GM19239 (cell line): ENCODE measurements at regions not wholly inside any gene's neighbourhood (a gene's known extent, or its start where the extent isn't known, plus 50 kb on each side); places are given as distances from the start of the nearest gene placed in this dataset.
"Not testable (repeated sequence)": the region's sequence is repeated elsewhere in the genome, so short reads cannot be mapped to it uniquely, and the experiment has no call there.

Source experiments
- DNase-seq: peaks from one replicate; pipeline ENCODE4 v3.0.0; 2011; ENCODE audit warnings: low spot score; ENCODE audit not compliant: insufficient read length
- FAIRE-seq: peaks from 2 replicates; lab custom pipeline; 2011; peaks lifted over from hg19 to GRCh38; lab: Jason Lieb, UNC

DNA sequence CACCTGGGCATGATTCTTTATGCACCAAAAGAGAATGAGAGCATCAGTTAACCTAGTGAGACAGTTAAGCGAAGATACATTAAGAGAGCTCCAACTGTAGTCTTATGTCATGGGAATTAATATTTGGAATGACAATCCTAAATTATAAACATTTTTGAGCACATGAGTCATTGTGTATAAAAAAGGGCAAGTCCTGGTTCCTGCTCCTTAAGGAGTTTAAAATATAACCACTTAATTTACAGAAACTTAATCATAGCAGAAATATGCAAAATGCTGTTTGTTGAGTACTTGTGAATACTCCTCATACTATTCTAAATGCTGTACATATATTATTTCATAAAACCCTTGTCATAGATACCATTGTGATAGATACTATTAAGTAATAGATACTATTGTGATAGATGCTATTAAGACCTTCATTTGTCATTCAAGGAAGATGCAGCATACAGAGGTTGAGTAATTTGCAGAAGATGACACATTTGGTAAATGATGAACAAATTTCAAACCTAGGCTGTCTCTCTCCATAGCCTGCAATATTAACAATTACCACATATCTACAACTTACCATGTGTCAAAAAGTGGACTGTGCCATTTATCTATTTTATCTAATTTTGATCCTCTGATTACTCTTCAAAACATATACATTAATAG is 301.0 kb downstream of the TBC1D4 start:
- DNase-seq (no peak), FAIRE-seq (no peak)

DNA sequence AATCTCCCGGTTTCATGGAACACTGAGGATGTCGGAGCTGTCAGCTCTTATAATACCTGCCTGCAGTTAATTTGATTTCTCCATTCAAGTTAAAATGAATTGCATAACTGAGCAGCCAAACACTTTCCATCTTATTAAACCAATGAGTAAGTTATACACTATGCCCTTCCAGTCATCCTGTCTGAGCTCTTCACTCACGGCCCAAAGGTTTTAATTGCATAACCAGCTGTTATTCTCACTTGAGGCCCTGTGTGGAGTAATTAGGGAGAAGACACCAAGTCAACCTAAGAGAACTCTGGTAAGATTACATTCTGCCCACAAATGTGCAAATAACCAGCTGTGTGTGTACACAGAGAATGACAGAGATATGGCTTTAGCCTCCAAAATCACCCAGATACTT is 303.5 kb downstream of the TBC1D4 start:
- FAIRE-seq (no peak), DNase-seq (no peak)

DNA sequence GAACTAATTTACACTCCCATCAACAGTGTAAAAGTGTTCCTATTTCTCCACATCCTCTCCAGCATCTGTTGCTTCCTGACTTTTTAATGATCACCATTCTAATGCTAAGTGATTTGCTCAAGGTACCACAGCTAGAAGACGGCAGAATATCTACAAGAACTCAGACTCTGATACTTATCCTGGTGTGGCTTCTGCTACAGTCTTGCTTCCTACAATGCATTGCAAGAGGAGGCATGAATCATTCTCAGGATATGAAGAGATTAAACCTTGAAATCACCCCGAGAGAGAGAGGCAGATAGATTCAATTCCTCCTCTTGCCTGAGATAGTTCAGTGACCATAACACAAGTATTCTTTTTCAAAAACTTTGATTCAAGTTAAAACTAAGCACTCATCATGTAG is 306.4 kb downstream of the TBC1D4 start:
- FAIRE-seq, result no peak
- no peak for DNase-seq

DNA sequence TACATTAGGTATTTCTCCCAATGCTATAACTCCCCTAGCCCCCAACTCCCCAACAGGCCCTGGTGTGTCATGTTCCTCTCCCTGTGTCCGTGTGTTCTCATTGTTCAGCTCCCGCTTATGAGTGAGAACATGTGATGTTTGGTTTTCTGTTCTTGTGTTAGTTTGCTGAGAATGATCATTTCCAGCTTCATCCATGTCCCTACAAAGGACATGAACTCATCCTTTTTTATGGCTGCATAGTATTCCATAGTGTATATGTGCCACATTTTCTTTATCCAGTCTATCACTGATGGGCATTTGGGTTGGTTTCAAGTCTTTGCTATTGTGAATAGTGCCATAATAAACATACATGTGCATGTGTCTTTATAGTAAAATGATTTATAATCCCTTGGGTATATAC is 306.9 kb downstream of the TBC1D4 start:
- FAIRE-seq, DNase-seq: not testable (repeated sequence)

DNA sequence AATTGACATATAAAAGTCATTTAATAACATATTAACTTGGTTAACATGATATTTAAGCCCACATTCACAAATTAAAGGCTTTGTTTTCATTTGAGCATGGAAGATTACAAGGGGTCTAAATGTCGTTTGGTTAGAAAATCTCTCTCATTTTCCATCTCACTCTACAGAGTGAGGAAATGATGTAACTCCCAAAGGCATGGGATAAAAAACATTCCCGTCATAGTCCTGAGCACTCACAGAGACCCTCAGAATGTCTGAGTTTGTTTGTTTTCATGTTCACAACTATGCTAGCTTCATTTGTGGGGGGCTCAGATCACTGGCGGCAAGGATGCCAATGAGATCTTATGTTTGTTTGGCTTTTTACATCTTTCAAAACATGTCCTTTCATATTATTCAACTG is 307.5 kb downstream of the TBC1D4 start:
- DNase-seq (no peak), FAIRE-seq (no peak)

DNA sequence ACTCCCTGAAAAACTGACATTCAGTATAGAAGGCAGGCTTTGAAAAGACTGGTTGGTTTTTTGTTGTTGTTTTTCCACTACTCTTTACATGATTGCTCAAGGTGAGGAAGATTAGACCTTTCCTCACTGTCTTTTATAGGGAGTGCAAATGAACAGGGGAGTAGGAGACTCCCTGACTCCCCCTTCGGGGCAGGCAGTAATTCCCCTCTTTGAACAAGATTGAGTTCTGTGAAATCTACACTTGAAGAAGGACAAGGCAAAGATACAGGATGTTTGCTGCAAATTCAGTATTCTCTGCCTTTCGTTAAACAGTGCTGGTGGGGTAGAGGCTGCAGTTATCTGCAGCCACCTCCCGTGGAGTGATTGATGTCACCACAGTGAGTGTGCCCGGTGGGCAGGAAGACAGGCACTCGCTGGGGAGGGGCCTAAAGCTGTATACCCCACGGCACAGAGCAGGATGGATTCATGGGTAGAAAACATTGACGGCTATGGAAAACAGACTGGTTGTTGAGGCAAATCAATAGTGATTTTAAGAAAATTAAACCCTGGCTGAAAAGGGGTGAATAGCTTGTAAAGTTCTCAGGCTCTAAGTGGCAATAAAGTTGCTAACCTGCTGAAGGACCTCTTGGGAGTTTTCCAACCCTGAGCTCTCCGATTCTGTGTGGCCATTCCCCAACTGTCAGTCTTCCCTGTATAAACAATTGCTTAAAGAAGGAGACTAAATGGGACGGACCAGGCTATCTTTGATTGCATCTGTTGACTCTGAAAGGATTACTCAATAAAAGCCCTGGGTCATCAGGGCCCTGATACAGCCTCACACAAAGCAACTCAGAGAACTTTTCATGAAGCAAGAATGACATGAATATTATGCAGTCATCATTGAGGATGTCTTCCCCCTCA is 308.3 kb downstream of the TBC1D4 start:
- DNase-seq (no peak), FAIRE-seq (no peak)

DNA sequence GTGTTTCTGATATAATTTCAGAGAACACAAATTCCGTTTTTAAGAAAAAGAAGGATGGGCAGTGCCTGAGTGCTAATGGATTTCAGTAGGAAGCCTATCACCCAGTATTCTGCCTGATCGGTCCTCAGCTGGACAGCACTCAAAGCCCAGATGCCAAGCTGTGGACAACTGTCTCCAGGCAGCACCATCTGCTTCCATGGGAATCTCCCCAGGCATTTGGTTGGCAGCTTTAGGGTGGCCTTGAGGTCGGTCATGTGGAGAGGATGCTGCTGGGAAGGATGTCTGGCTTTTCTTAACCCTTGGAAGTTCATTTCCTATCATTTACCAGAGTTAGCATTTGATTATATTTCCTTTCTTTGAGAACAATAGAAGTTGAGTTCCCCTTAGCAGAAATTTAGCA is 311.7 kb downstream of the TBC1D4 start:
- DNase-seq (no peak), FAIRE-seq (no peak)

DNA sequence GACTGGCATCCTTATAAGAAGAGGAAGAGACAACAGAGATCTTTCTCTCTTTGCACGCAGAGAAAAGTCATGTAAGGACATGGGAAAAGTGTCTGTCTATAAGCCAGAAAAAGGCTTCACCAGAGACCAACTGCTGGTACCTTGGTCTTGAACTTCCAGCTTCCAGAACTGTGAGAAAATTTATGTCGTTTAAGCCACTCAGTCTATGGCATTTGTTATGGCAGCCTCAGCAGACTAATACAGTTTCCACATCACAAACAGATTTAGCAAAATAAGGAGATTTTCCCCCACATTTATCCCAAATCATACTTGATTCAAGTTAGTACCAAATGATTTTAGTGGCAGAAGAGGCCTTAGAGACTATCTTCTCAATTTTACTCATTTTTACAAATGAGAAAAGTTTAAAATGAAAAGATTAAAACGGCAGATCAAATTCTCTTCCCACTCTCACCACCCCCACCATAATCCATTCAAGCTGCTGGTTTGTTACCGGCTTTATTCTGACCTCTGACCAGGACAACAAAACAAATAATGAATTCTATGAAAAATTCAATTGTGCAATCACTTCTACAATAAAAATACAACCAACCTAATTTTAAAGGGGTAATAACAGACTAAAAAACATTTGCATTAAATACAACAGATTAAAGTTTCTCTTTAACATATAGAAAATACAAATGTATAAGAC is 316.3 kb downstream of the TBC1D4 start:
- FAIRE-seq (no peak), DNase-seq (no peak)

DNA sequence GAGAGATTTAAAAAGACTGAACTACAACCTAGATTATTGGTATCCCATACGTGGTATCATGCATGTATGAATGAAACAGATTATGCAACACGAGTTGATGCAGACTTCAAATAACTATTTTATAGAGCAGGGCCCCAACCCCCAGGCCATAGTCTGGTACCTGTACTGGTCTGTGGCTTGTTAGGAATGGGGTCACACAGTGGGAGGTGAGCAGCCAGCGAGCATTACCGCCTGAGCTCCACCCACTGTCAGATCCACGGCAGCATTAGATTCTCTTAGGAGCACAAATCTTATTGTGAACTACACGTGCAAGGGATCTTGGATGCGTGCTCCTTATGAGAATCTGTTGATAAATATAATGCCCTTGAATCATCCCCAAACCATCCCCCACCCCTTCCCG is 320.2 kb downstream of the TBC1D4 start:
- FAIRE-seq, result no peak
- no peak for DNase-seq

DNA sequence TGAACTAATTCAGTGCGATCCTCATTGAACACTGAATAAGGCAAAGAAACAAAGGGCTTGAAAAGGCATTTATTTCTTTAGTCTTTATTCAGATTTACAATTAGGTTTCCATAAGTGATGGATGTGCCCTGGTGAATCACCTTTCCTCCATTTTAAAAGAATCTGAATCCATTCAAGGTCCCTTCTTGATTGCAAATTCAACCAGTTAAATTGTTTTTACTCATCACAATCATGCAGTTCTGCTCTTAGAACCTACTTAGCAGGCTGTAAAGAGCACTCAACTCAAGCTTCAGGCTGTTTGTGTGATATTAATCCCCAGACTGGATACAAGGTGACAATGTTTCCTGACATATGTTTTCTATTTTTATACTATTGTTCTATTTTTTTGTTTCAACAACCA is 321.0 kb downstream of the TBC1D4 start:
- FAIRE-seq (no peak), DNase-seq (no peak)

DNA sequence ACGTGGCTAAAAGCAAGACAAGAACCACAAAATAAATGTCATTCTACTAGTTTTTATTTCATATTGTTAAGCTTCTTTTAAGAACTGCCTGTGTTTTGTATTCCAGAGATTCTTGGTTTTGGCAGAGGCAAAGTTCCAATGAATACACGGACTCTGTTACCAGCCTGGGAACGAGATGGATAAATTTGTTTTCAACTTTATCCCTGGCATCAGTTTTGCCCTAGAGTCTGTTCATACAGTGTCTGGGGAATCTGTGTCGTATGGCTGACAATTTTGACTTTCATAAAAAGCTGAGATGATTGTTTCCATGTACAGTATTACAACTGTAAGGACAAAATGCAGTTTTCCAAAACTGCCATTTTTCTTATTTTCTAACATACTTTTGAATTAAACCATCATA is 327.6 kb downstream of the TBC1D4 start:
- no peak for FAIRE-seq
- DNase-seq, result no peak

DNA sequence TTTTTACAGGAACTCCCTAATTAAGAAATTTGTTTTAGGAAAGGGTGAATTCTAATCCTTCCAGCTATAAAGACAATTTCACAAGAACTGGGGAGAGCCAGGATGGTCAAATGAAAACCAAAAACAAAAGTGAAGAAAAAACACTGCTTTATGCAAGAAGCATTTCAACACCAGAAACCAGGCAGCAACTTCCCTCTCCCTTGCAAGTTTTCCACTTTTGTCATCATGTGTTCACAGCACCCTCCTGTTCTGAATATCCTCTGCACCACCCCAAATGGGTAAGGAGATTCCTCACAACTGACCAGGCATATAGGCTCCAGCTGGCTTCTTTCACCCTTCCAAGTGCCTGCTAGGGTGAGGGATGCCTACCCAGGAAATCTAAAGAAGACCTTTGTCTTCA is 328.1 kb downstream of the TBC1D4 start:
- no peak for DNase-seq
- no peak for FAIRE-seq

DNA sequence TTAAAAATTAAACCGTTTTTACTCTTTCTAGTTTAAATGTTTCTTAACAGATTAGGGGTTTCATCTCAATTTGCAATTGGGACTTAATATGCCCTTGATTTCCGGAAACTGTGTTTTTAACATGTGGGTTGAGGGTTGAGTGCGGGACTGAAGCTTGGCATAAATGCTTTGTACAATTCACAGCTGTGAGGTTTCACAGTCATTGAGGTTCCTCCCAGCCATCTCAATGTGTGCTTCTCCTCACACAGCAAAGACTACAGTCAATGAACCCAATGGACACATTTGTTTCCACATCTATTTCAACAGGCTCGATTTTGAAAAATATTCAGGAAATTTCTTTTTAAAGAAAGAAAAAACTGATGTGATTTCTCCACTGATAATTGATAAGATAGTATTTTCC is 328.6 kb downstream of the TBC1D4 start:
- FAIRE-seq (no peak), DNase-seq (no peak)

DNA sequence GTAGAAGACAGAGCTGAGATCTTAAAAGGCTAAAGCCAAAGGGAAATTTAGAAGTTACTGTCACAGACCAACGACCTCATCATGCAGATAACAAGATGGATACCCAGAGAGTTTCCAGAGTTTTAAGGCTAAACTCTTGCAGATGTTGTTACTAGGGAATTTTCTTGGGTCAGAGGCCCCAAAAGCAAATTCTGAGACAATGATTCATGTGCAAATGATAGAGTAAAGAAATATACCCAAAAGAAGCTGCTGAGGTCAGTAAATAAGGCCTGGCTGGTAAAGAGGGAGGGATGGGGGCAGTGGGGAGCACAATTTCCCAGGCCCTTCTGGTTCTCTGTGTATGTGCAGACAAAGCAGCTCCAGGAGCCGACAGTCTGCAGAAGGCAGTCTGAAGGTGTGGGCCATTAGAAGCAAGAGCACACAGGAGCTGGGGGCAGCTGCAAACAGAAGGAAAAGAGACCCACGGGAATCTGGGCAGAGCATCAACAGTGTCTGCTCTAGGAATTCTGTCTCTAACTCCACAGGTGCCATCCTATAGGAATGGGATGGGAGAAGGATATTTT is 330.8 kb downstream of the TBC1D4 start:
- no peak for DNase-seq
- no peak for FAIRE-seq

DNA sequence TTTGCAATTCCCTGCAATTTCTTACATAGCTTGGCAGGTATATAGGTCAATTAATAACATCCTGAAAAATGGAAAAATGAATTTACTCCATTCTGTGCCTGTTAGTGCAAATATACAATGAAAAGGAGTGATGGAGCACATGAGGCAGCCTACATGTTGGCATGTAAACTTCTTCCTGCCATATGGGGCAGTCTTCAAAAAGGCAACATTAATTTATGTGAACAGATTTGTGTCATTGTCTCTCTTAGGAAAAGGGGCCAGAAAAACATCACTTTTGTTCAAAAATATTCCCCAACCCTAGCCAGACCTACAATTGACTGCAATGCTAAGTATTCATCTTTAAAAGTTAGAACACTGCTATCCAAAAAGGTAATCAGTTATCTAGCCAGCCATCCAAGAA is 332.2 kb downstream of the TBC1D4 start:
- DNase-seq (no peak), FAIRE-seq (no peak)

DNA sequence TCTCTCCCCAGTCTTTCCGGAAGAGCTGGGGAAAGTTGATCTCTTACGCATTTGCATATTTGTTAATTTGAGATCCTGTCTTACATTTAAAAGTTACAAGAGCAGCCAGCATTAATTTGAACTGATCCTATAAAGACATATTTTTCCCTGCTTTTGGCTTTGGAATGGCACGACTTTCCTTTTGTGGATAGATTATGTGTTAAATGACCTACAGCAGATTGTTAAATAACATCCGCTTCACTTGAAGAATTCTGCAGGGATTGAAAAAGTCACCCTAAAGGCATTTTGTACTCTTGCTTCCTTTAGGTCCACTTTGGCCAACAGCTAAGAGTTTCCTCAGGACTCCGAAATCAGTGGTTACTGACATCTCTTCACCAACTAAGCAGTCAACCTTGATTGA is 334.0 kb downstream of the TBC1D4 start:
- DNase-seq (no peak), FAIRE-seq (no peak)

DNA sequence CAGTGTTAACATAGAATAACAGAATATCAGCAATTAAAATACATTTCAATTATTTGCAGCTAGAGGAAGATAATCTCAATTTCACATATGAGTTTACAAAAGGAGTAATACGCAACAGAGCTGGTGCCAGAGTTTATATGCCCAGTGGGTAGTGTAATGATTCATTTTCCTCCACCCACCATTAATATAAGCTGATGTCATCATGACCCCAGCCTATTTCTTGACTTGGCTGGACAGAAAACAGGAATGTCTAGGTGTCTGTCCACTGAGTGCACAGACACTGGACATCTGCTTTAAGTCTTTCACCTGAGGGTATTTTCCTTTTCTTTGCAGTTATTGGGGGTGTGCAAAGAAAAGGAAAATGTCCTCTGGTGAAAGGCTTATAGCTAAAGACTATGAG is 335.5 kb downstream of the TBC1D4 start:
- FAIRE-seq, result no peak
- no peak for DNase-seq

DNA sequence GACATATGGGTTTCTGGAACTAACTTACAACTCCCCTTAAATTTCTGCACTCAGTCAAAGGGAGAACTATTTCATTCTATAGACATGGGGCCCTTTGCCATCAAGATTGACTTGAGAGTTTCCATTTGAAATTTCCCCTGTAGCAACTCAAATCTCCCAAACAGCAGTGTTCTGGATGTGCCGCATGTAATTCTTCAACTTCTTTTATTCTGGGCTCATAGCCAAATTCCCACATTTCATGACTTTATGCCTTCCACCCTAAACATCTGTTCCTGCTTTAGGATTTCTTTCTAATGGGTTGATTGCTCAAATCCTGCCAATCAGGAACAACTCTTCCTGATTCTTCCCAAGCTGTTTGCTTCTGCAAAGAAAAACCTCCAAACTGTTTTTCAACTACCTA is 336.0 kb downstream of the TBC1D4 start:
- FAIRE-seq (no peak), DNase-seq (no peak)

DNA sequence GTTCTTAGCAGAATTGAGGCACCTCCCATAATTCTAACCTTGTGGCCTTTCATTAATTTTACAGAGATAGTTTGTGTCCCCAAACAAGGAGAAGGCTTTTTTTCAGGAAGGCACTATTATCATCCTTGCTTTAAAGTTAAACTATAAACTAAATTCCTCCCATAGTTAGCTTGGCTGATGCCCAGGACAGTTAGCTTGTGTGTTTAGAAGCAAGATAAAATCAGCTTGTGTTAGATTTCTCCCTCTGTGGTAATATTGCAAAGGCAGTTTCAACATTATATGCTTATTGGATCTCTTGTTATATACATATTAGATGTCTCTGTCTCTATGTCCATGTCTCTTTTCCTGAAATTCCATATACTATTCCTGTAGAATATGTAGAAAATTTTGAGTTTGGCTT is 342.7 kb downstream of the TBC1D4 start:
- no peak for FAIRE-seq
- no peak for DNase-seq

DNA sequence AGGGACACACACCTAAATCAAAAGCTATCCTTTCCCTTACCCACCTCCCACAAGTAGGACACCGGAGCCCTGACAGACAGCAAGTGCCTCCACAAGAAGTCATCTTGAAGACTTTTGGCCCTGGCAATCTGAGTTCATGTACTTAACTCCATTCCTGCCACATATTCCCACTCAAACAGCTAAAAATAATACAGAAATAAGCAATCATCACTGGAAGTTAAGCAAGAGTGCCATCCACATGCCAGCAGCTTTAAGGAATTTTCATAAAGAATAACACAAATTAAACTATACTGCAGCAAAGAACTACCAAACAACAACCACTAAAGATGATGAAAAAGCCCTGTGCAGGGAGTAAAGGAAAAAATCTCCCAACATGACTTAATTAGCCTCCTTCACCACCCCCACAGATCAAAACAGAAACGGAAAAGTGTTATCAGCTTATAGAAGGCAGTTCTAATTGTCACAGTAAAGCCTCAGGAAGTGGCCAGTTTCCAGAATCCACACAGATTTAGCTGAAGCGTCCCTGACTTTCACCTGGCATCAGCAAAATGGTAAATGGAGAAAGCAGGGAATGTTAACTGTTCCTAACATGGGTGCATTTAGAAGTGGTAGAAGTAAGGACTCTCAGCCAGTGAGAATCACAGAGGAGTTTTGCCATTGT is 343.9 kb downstream of the TBC1D4 start:
- FAIRE-seq (no peak), DNase-seq (no peak)
